Activated naive CD4-positive, alpha-beta T cell treated with anti-CD3 and anti-CD28 coated beads for 36 hours (primary cell): ENCODE measurements at regions not wholly inside any gene's neighbourhood (a gene's known extent, or its start where the extent isn't known, plus 50 kb on each side); places are given as distances from the start of the nearest gene placed in this dataset.

Experiments used
- CTCF ChIA-PET: fragments of 350-600 bp; sonication (Branson Sonifier 250); formaldehyde crosslinking; loops from one replicate; lab custom pipeline; 2021; ENCODE audit warnings: antibody characterized with exemption; lab: Charles Lee
- DNase-seq: peaks from one replicate; pipeline ENCODE4 v3.0.0-alpha.2; 2020
- H3K27ac Mint-ChIP-seq: one replicate; pipeline ENCODE4 v1.8.0; 2021; ENCODE audit warnings: mild to moderate bottlenecking, mixed read lengths
- H3K27me3 Mint-ChIP-seq: one replicate; pipeline ENCODE4 v1.8.0; 2021; ENCODE audit warnings: low read depth, mixed read lengths
- H3K36me3 Mint-ChIP-seq: one replicate; pipeline ENCODE4 v1.8.0; 2021; ENCODE audit warnings: low read depth, mixed read lengths
- H3K4me1 Mint-ChIP-seq: one replicate; pipeline ENCODE4 v1.8.0; 2021; ENCODE audit warnings: low read depth, mixed read lengths
- H3K4me3 Mint-ChIP-seq: one replicate; pipeline ENCODE4 v1.8.0; 2021; ENCODE audit warnings: mild to moderate bottlenecking, moderate library complexity, mixed read lengths
- H3K9me3 Mint-ChIP-seq: one replicate; pipeline ENCODE4 v1.8.0; 2021; ENCODE audit warnings: mixed read lengths
- intact Hi-C: fragments of 100-400 bp; cut with micrococcal nuclease; formaldehyde crosslinking; loops from one replicate; pipeline ENCODE4 v1.15.1; 2023

GRCh38 chr5:135186662-135187522 is 152.9 kb upstream of the PITX1 start:
- Mint-ChIP-seq H3K4me3 (no peak overlapping the region), H3K4me1 (peaks cover 4% of the 10 kb centered on the region), H3K36me3 (no peaks in the 10 kb centered on the region), H3K27me3 (peaks cover 5% of the 10 kb centered on the region), H3K27ac (no peak overlapping the region), H3K9me3 (no peaks in the 10 kb centered on the region)
- intact Hi-C loops = no loop called here
- CTCF ChIA-PET = interaction anchor here (0.6 to 1.1 kb wide), 2 partner anchors 280 to 796 kb away, joined by 3 read pairs; no protein-coding TSS in a partner anchor
- no peak for DNase-seq

- CTCF ChIA-PET = interaction anchor here (1.5 kb wide), 1 partner anchor 153 kb away, joined by 3 read pairs; no protein-coding TSS in a partner anchor
- intact Hi-C loops = no loop called here
- peaks cover 2% of the 10 kb centered on the region for H3K9me3 Mint-ChIP-seq
Measured at GRCh38 chr5:135185481-135186065, 151.5 kb upstream of the PITX1 start.

GRCh38 chr5:135184646-135185045 is 150.6 kb upstream of the PITX1 start:
- H3K36me3 Mint-ChIP-seq = no peaks in the 10 kb centered on the region
- CTCF ChIA-PET = interaction anchor here (1.5 kb wide), 1 partner anchor 153 kb away, joined by 3 read pairs; no protein-coding TSS in a partner anchor
- intact Hi-C loops = no loop called here

More at GRCh38 chr5:135185481-135186065, 151.5 kb upstream of the PITX1 start:
- H3K4me1 Mint-ChIP-seq = peaks cover 3% of the 10 kb centered on the region
- no peak overlapping the region for H3K4me3 Mint-ChIP-seq
- no peak for DNase-seq
- no peak overlapping the region for H3K27ac Mint-ChIP-seq
- H3K27me3 Mint-ChIP-seq = no peaks in the 10 kb centered on the region
- no peaks in the 10 kb centered on the region for H3K36me3 Mint-ChIP-seq

GRCh38 chr5:135183464-135183863 is 149.4 kb upstream of the PITX1 start:
- no peak for DNase-seq
- Mint-ChIP-seq H3K4me3 (no peak overlapping the region), H3K36me3 (no peaks in the 10 kb centered on the region), H3K27me3 (no peaks in the 10 kb centered on the region), H3K9me3 (peaks cover 2% of the 10 kb centered on the region), H3K4me1 (peaks cover 3% of the 10 kb centered on the region), H3K27ac (no peak overlapping the region)
- CTCF ChIA-PET = interaction anchor here (0.7 kb wide), 1 partner anchor 12 kb away, joined by 5 read pairs; no protein-coding TSS in a partner anchor
- intact Hi-C loops = no loop called here

More at GRCh38 chr5:135184646-135185045, 150.6 kb upstream of the PITX1 start:
- Mint-ChIP-seq H3K4me3 (no peak overlapping the region), H3K4me1 (peaks cover 3% of the 10 kb centered on the region), H3K27ac (no peak overlapping the region), H3K27me3 (no peaks in the 10 kb centered on the region), H3K9me3 (peaks cover 2% of the 10 kb centered on the region)
- DNase-seq = no peak

GRCh38 chr5:135182675-135183074 is 148.6 kb upstream of the PITX1 start:
- no peak for DNase-seq
- H3K36me3 Mint-ChIP-seq = no peaks in the 10 kb centered on the region
- no peaks in the 10 kb centered on the region for H3K27me3 Mint-ChIP-seq
- peaks cover 2% of the 10 kb centered on the region for H3K9me3 Mint-ChIP-seq
- no peak overlapping the region for H3K27ac Mint-ChIP-seq
- H3K4me1 Mint-ChIP-seq = peaks cover 3% of the 10 kb centered on the region
- no peak overlapping the region for H3K4me3 Mint-ChIP-seq
- intact Hi-C loops = no loop called here
- CTCF ChIA-PET = interaction anchor here (1.8 kb wide), 1 partner anchor 8 kb away, joined by 7 read pairs; no protein-coding TSS in a partner anchor

GRCh38 chr5:135181653-135182052 is 147.6 kb upstream of the PITX1 start:
- peaks cover 3% of the 10 kb centered on the region for H3K4me1 Mint-ChIP-seq
- no peak for DNase-seq
- H3K4me3 Mint-ChIP-seq = no peak overlapping the region
- CTCF ChIA-PET = interaction anchor here (1.8 kb wide), 1 partner anchor 9 kb away, joined by 7 read pairs; no protein-coding TSS in a partner anchor
- intact Hi-C loops = no loop called here
- no peaks in the 10 kb centered on the region for H3K27me3 Mint-ChIP-seq
- H3K27ac Mint-ChIP-seq = no peak overlapping the region
- H3K9me3 Mint-ChIP-seq = peaks cover 2% of the 10 kb centered on the region
- no peaks in the 10 kb centered on the region for H3K36me3 Mint-ChIP-seq

GRCh38 chr5:135179308-135179980 is 145.4 kb upstream of the PITX1 start:
- H3K27me3 Mint-ChIP-seq = no peaks in the 10 kb centered on the region
- no peak overlapping the region for H3K4me3 Mint-ChIP-seq
- intact Hi-C loops = no loop called here
- no peak overlapping the region for H3K27ac Mint-ChIP-seq
- H3K4me1 Mint-ChIP-seq = no peaks in the 10 kb centered on the region
- H3K9me3 Mint-ChIP-seq = peaks cover 2% of the 10 kb centered on the region
- DNase-seq = no peak
- CTCF ChIA-PET = interaction anchor here (2.2 kb wide), 1 partner anchor 12 kb away, joined by 9 read pairs; no protein-coding TSS in a partner anchor
- H3K36me3 Mint-ChIP-seq = no peaks in the 10 kb centered on the region

- H3K27me3 Mint-ChIP-seq = no peaks in the 10 kb centered on the region
- no peak overlapping the region for H3K4me3 Mint-ChIP-seq
Measured at GRCh38 chr5:135178476-135179155, 144.6 kb upstream of the PITX1 start.

GRCh38 chr5:135177591-135177990 is 143.6 kb upstream of the PITX1 start:
- Mint-ChIP-seq H3K9me3 (peaks cover 2% of the 10 kb centered on the region), H3K27ac (no peak overlapping the region)

More at GRCh38 chr5:135178476-135179155, 144.6 kb upstream of the PITX1 start:
- Mint-ChIP-seq H3K4me1 (no peaks in the 10 kb centered on the region), H3K36me3 (no peaks in the 10 kb centered on the region), H3K27ac (no peak overlapping the region), H3K9me3 (peaks cover 2% of the 10 kb centered on the region)
- DNase-seq = no peak
- intact Hi-C loops = no loop called here
- CTCF ChIA-PET = interaction anchor here (2.2 kb wide), 1 partner anchor 13 kb away, joined by 9 read pairs; no protein-coding TSS in a partner anchor

GRCh38 chr5:135176991-135177390 is 143.0 kb upstream of the PITX1 start:
- CTCF ChIA-PET = no interaction called here
- intact Hi-C loops = no loop called here
- Mint-ChIP-seq H3K4me1 (no peaks in the 10 kb centered on the region), H3K27me3 (peaks cover 8% of the 10 kb centered on the region), H3K36me3 (no peaks in the 10 kb centered on the region), H3K9me3 (peaks cover 2% of the 10 kb centered on the region), H3K4me3 (no peak overlapping the region), H3K27ac (no peak overlapping the region)
- no peak for DNase-seq

More at GRCh38 chr5:135177591-135177990, 143.6 kb upstream of the PITX1 start:
- CTCF ChIA-PET = interaction anchor here (2.2 kb wide), 1 partner anchor 14 kb away, joined by 9 read pairs; no protein-coding TSS in a partner anchor
- no peak for DNase-seq
- peaks cover 5% of the 10 kb centered on the region for H3K27me3 Mint-ChIP-seq
- H3K4me3 Mint-ChIP-seq = no peak overlapping the region
- H3K36me3 Mint-ChIP-seq = no peaks in the 10 kb centered on the region
- no peaks in the 10 kb centered on the region for H3K4me1 Mint-ChIP-seq
- intact Hi-C loops = no loop called here

GRCh38 chr5:135174315-135175096 is 140.5 kb upstream of the PITX1 start:
- H3K9me3 Mint-ChIP-seq = no peaks in the 10 kb centered on the region
- H3K27ac Mint-ChIP-seq = no peak overlapping the region
- intact Hi-C loops = no loop called here
- H3K4me3 Mint-ChIP-seq = no peak overlapping the region
- peaks cover 8% of the 10 kb centered on the region for H3K27me3 Mint-ChIP-seq
- no peaks in the 10 kb centered on the region for H3K36me3 Mint-ChIP-seq
- DNase-seq = no peak
- H3K4me1 Mint-ChIP-seq = no peaks in the 10 kb centered on the region
- CTCF ChIA-PET = no interaction called here
